ENCODE measurements at regions not wholly inside any gene's neighbourhood (a gene's known extent, or its start where the extent isn't known, plus 50 kb on each side); places are given as distances from the start of the nearest gene placed in this dataset.

DNA sequence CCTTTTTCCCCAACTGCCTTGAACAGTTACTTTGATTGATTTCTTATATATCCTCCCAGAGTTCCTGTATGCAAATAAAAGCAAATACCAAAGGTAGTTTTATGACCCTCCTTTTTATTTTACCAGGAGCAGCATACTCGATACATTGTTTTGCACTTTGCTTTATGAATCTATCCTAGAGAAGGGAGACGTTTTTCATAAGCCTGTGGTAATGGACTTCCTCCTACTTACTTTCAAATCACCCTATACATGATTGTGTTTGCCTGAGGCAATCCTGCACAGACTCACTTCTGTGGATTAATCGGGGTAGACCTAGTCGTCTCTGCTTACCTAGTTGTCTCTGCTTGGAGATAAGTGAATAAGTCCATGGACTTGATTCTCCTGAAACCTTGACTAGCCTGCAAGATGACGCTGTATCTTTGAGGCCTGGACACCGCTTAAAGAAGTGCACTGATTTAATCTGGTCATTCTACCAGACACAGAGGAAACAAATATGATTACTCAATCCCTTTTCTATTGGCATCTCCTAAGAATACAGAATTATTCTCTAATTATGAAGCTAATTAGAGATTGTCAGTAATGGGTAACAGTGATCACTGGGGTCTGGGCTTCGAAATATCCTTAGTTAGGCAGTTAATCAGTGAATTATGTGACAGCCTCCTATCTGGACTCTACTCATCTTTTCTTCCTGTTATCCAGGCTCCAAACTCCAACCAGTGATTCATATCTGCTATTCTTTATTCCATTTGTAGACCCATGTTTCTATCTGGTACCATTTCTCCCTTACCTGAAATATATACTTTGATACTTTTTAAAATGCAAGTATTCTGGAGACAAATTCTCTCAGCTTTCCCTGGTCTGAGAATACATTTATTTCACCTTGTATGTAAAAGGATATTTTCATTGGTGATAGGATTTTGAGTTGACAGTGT lies 447.4 kb upstream of the TRIB2 start:
- DNase-seq: no peak

DNA sequence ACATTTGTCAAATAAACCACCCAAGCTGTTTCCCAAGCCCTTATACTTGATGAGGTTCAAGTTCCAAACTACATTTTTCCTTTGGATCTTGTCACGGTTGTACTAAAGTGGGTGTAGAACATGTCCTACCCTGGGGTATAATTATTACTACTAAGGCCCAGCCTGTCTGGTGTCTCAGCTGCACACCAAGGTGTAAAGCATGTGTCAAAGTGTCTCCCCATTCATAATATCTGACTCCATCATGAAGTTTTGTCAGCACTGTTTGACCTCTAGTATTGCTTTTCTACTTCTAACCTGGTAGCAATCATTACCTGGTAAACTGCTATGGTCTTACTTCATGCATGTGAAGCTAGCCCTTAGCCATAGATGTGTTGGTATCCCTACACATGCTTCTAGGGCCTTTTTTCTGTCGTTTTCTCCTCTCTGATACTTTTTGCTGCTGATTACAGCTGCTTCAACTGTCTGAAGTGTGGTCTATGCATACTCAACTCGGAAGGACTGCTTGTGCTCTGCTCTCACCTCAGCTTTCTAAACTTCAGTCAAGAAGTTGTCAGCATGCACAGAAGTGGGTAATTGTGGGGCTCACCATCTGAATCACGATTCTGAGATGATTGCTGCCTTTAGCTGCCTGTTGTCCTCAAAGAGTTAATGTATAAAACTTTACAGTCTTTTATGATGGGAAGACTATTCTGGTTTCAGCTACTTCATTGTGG lies 445.7 kb upstream of the TRIB2 start:
- no peak for DNase-seq

DNA sequence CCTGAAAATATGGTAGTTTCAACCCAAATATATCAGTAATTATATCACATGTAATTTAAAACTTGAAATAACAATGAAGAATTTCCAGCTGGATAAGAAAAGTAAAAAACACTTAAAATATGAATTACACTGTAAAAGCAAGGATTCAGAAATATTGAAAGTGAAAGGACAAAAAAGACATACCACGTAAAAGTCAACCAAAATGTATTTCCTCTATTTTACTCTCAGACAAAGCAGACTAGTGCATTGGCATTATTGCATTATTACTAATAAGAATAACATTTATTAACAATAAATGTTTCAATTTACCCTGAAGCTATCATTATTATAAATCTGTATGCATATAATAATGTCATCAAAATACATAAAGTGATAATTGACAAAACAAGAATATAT lies 445.1 kb upstream of the TRIB2 start:
- no peak for DNase-seq

DNA sequence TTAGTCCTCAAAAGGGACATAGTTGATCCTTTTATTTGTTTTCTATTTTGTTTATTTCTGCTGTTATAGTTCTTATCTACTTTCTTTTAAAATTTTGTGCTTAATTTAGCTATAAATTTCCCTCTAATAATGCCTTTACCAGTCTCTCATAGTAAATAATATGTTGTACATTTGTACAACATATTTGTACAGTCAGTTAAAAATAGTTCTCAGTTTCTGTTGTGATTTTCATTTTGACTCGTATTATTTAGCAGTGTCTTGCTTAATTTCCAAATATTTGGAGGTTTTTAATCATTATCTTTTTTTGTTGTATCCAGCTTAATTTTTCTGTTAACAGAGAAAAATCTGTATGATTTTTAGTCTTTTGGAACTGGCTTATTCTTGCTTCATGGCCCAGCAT lies 443.6 kb upstream of the TRIB2 start:
- no peak for DNase-seq

DNA sequence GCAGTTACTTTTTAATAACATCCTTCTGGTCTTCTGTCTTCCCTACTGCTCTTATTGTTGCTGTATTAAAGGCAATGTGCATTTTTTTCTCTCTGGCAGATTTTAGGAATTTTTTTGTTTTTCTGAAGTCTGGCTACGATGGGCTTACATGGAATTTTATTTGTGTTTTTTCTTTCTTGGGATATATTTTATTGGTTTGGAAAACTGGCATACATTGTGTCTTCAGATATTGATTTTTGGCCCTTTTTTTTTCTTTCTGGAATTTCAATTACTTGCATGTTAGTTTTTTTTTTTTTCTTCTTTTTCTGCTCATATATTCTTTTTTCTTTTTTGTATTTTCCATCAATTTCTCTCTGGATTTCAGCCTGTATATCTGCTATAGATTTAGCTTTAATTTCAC lies 442.1 kb upstream of the TRIB2 start:
- DNase-seq: no peak

DNA sequence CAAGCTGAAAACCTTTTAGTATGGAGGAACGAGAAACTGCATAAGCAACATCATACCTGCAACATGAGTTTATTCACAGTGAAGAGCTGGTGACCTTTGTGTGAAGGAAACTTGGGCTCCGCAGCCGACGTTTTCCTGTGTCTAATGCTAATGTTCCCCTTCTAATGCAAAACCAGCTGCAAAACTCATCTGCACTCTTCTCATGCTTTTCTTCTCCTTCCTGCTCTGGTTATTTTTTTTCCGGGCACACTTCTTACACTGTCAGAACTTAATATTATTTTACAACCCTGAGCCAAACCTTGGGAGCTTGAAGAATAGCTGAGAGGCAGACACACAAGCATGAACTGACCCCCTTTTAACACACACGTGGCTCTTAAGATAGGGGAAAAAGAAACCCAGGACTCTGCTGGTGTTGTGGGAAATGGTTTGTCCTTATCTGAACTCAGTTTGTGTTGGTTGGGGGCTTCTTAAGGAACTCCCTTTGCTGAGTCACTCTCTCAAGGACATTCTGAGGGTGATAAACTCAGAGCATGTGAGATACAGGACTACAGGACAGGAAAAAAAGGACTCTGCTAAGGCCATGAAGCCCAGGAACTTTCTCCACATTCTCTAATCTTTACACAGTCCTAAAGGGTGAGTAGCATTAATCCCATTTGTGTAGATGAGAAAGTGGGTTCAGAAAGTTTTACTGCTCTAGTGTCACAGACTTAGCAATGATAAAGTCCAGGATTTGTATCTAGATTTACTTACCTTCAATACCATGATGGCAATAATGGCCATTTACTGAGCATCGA lies 439.3 kb upstream of the TRIB2 start:
- DNase-seq: no peak

DNA sequence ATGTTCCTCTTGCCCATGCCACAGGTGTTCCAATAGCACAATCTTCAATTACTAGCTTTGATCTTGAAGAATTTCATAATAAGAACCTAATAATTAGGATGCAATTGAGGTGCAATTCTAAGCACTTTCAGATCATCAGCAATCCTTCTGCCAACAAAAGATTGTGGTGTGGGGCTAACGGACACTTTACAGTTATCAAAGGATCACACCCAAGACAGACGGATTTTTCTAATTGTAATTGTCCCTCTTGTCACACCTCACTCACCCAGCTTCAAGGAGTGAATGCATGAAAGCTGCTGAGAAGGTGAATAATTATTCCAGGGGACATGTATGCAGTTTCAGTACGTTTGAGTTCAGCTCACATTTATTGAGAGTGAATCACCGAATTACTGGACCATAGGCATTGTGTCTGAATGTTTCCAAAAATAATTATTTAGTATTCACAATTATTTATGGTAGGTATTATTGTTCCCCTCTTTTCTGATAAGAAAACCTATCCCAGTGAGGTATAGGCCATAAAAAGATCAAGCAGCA lies 438.5 kb upstream of the TRIB2 start:
- DNase-seq: no peak

DNA sequence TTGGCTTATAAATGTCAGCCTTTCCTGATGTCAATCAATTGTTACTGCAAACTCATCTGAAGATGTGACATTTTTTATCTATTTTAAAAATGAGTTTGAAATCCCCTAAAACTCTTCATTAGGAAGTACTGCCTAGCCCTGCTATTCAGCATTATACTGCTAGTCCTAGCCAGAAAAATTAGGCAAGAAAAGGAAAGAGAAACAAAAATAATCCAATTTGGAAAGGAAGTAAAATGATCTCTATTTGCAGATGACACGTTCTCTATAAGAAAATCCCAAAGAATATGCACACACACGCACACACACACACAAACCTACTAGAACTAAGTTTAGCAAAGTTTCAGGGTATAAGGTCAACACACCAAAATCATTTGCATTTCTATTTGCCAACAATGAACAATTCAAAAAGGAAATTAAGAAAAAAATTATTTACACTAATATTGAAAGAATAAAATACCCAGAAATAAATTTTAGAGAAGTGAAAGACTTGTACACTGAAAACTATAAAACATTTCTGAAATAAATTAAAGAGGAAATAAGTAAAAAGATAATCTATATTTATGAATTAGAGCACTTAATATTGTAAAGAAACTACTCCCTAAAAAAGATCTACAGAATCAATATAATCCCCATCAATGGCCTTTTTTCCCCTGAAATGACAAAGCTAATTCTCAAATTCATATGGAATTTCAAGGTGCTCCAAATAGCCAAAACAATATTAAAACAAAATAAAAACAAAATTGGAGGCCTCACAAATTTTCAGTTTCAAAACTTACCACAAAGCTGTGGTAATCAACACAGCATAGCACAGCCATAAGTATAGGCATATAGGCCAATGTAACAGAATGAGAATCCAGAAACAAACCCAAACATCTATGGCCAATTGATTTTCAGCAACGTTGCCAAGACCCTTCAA lies 433.7 kb upstream of the TRIB2 start:
- no peak for DNase-seq

DNA sequence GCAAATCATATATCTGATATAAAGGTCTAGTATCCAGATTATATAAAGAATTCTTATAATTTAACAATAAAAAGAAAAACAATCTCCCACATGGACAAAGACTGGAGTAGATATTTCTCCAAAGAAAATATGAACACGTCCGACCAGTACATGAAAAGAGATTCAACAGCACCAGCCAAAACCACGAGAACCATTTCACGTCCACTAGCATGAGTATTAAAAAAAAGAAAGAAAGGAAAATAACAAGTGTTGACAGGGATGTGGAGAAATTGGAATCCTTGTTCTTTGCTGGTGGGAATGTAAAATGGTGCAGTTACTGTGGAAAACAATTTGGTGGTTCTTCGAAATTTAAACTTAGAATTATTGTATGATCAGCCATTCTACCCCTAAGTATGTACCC lies 432.7 kb upstream of the TRIB2 start:
- DNase-seq: no peak

DNA sequence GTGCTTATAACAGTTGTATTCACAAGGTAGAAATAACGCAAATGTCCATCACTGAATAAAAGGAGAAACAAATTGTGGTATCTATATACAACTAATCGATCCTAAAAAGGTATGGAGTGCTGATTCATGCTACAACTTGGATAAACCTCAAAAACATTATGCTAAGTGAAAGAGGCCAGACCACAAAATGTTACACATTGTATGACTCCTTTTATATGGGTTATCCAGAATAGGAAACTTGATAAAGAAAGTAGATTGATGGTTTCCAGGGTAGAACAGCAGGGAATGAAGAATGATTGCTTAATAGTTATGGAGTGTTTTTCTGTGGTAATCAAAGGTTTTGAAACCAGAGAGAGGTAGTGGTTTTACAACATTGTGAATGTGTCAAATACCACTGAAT lies 432.2 kb upstream of the TRIB2 start:
- DNase-seq: no peak

DNA sequence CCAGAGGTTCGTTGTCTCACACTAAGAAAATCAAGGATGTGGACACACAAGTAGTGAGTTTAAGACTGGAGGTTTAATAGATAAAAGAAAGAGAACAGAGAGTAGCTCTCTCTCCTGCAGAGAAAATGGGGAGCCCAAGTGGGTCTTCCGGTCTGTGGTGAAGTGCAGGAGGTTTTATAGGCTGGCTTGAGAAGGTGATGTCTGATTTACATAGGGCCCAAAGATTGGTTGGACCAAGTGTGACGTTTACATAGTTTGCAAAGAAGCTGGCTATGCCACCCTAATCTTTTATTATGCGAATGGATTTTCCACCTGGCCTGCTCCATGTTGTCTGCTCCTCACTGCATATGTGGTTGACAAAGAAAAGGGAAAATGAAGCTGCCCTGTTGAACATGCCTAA lies 430.4 kb upstream of the TRIB2 start:
- no peak for DNase-seq

DNA sequence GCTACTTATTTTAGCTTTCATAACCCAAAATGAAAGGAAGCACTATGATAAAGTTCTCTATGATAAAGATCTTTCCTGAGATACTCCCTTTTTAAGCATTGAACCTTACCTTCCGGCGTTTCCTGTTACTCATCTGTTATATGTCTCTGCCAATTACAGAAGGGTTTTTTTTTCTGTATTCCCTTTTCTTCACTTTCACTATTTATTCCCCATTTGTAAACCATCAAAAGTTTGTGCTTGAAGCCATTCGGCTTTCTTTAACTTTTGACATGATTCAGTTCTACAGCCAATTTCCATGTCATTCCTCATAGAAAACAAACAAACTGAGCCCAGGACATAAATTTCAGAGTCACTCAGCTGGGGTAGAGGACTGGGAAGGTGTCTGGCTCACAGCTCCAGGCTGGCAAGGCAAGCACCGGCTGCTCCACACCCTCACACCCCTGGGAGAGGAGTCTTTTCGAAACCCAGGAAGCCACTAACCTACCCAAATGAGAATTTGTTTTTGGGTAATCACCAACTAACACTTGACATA lies 429.4 kb upstream of the TRIB2 start:
- DNase-seq: no peak

DNA sequence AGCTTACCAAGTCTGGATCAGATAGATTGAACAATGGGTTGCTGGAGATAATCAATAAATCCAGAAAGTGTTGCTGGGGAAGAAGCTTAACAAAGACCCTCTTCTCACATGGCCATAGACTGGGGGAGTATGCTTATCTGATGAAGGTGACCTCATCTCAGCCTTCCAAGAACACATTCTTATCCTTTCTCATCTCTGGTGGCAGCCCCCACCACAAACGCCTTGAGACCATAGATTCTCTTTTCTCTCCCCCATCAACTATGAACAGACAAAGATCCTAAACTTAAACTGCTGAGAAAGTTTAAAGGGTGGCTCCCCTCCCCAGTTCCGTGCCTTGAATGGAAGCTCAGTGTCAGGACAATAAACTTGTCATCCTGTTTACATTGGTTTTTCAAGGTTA lies 428.7 kb upstream of the TRIB2 start:
- no peak for DNase-seq

DNA sequence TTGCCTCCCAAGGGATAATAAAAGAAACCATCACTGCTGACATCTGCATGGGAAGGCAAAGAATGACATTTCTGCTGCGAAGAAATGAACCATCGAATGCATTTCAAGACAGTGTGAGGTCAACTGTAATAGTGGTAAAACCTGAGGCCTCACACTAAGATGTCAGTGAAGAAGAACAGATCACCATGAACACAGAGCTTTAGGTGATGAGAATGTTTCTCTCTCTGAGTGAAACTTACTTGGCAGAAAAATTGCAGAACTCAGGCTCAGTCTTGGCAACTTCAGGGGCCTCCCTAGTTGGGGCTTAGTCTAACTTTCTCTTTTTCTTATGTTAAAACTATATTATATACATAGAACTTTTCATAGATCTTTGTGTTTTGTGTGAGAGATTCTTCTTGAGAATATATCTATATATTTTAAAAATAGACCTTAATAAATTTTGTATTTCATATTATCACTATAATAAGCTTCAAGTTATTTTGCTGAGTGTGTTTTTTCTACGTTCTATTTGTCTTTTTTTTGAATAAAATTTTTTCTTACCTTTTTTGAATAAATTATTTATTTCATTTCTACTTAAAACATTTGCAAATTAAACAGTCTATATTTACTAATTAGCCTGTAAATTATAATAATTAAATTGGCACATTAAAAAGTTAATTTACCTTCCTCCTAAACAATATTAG lies 427.5 kb upstream of the TRIB2 start:
- DNase-seq: no peak

DNA sequence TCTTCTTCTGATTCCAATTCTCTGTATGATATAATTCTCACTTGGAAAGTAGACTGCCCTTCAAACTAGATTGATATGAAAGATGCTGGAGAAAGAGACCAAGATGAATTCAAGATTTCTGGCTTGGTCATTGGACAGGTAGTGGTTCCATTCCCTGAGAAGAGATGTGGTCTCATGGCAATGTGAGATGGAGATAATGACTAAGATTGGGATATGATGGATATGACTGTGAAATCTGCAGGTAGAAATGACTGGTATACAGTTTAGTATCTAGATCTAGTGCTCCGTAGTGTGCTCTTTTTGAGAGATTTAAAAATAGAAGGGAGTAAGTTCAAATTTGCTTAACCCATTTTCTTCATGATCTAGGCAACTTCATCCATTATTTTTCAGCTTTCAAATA lies 425.4 kb upstream of the TRIB2 start:
- no peak for DNase-seq

DNA sequence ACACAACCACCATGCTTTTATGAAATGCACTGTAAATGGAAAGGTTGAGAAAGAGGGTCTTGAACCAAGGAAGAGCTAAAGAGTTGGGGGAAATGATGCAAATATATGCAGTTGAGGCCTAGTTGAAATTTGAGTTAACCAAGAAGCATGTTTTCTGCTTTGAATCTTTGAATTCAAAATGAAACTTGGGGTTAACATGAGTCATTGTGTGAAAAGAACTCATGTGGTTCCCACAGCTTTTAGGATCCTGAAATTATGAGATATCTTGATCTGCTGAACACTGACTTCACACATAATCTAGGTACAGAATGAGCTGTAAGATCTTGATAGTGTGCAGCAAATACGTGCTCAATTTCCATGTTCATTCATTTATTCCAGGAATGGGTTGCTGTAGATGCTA lies 422.9 kb upstream of the TRIB2 start:
- no peak for DNase-seq

DNA sequence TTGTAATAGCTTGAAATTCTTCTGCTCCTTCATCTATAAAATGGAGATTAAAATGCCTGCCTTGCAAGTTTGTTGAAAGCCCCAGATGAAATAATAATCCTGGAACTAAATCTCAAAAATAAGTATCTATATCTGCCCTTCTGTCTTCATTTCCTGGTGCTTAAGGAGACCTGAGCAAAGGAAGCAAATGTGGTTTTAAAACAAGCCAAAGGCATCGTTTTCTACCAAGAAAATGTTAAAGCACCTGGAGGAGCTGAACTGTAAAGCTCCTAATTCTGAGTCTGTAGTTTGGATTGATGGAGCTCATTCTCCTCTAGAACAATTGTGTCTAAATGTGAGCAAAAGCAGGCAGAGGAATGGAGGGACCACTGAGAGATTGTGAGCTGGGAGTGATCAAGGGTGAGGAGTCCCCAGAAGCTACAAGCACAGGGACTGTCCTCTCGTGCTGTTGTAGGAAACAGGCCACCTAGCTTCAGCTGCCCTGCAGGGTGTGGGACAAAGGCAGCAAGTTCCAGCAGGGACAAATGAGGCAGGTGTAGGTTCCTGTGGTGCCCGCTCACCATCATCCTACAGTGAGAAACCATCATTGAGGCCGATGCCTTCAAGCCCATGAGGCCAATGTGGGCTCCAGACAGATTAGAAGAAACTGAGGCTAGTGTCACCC lies 420.7 kb upstream of the TRIB2 start:
- no peak for DNase-seq

DNA sequence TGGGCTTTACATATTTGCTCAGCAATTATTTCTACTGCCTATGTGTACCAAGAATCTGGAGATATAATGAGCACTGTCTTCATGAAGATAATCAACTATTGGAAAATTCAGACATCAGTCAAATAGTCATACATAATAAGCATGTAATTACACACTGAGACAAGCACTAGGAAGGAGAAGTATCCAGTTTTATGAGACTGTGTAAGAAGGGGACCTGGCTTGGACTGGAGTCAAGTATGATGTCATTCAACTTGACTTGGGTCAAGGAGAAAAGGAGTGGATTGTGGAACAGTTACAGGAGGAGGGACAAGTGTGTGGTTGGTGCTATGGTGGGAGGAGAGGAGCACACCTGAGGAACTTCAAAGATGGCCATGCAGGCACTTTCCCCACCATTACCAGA lies 419.8 kb upstream of the TRIB2 start:
- no peak for DNase-seq

DNA sequence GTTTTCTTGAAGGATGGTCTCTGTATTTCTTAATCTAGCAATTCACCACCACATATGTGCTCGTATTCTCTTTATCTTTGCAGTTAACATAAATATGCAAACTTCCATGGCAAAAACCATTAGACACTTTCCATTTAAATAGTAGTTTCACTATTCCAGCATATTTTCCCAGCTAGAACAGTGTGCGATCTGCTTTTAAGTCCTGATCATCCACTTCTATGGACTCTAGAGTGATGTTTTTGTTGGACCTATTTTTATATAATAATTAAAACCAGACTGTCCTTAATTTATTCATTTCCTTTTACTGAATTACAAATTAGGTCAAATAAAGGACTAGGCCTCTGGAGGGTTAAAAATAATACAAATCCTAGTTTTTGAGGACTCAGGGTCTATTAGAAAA lies 418.4 kb upstream of the TRIB2 start:
- DNase-seq: no peak

DNA sequence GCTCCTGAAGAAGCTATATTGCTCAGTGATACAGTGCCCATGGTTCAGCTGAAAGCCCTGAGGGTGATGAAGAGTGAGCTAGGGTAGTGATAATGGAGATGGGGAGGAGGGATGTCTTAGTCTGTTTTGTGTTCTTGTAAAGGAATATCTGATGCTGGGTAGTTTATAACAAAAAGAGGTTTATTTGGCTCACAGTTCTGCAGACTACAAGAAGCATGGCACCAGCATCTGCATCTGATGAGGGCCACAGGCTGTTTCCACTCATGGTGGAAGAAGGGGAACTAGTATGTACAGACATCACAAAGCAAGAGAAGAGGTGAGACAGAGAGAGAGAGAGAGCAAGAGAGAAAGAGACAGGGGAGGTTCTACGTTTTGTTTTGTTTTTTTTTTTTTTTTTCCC lies 417.3 kb upstream of the TRIB2 start:
- no peak for DNase-seq

All from NCI-H774 (cell line).